Nephron progenitor cell (in vitro differentiated cells): ENCODE measurements at regions not wholly inside any gene's neighbourhood (a gene's known extent, or its start where the extent isn't known, plus 50 kb on each side); places are given as distances from the start of the nearest gene placed in this dataset.

Experiments
- DNase-seq: peaks from one replicate; pipeline ENCODE4 v3.0.0; 2021
- H3K27ac Mint-ChIP-seq: 2 replicates; pipeline ENCODE4 v1.8.0; 2021; ENCODE audit warnings: mild to moderate bottlenecking, moderate library complexity, mixed read lengths
- H3K27me3 Mint-ChIP-seq: 2 replicates; pipeline ENCODE4 v1.8.0; 2021; ENCODE audit warnings: mild to moderate bottlenecking, low read depth, mixed read lengths; ENCODE audit not compliant: poor library complexity
- H3K36me3 Mint-ChIP-seq: 2 replicates; pipeline ENCODE4 v1.8.0; 2021; ENCODE audit warnings: low read depth, mixed read lengths
- H3K4me1 Mint-ChIP-seq: 2 replicates; pipeline ENCODE4 v1.8.0; 2021; ENCODE audit warnings: mixed read lengths
- H3K4me3 Mint-ChIP-seq: 2 replicates; pipeline ENCODE4 v1.8.0; 2021; ENCODE audit warnings: mild to moderate bottlenecking, moderate library complexity, mixed read lengths
- H3K9me3 Mint-ChIP-seq: 2 replicates; pipeline ENCODE4 v1.8.0; 2021; ENCODE audit warnings: mild to moderate bottlenecking, moderate library complexity, mixed read lengths
- TF ChIP-seq, protein P1 (sequence below): fragments of 200-600 bp; sonication (generic); IDR thresholded peaks from 2 replicates; pipeline ENCODE4 v1.5.0; 2021; ENCODE audit warnings: antibody characterized with exemption

GRCh38 chr1:60636946-60637345, 445.4 kb upstream of the NFIA start:
- Mint-ChIP-seq H3K27ac (no peak overlapping the region), H3K27me3 (no peaks in the 10 kb centered on the region), H3K9me3 (no peaks in the 10 kb centered on the region), H3K4me1 (no peaks in the 10 kb centered on the region), H3K36me3 (no peaks in the 10 kb centered on the region), H3K4me3 (no peak overlapping the region)
- no peak for DNase-seq
- TF ChIP-seq, protein P1, sequence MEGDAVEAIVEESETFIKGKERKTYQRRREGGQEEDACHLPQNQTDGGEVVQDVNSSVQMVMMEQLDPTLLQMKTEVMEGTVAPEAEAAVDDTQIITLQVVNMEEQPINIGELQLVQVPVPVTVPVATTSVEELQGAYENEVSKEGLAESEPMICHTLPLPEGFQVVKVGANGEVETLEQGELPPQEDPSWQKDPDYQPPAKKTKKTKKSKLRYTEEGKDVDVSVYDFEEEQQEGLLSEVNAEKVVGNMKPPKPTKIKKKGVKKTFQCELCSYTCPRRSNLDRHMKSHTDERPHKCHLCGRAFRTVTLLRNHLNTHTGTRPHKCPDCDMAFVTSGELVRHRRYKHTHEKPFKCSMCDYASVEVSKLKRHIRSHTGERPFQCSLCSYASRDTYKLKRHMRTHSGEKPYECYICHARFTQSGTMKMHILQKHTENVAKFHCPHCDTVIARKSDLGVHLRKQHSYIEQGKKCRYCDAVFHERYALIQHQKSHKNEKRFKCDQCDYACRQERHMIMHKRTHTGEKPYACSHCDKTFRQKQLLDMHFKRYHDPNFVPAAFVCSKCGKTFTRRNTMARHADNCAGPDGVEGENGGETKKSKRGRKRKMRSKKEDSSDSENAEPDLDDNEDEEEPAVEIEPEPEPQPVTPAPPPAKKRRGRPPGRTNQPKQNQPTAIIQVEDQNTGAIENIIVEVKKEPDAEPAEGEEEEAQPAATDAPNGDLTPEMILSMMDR: no peak

DNA sequence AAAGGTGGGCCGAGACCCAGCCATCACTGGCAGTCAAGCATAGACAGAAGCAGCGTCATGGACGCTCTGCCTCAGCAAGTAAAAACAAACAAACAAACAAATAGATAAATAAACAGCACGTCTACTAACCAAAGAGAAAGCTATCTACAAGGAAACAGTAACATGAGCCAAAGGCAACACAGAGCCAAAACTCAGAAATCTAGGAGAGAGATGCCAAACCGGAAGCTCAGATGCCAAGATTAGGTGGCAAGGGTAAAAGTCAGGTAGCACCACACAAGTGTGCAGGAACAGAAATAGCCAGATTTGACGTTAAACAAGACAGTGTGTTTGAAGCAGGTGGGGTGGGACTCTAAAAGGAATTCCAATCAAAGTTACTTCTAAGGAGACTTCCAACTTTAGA, 448.3 kb upstream of the NFIA start:
- no peaks in the 10 kb centered on the region for H3K36me3 Mint-ChIP-seq
- TF ChIP-seq, protein P1: no peak
- no peak for DNase-seq
- no peak overlapping the region for H3K4me3 Mint-ChIP-seq
- no peaks in the 10 kb centered on the region for H3K27me3 Mint-ChIP-seq
- no peaks in the 10 kb centered on the region for H3K4me1 Mint-ChIP-seq
- no peak overlapping the region for H3K27ac Mint-ChIP-seq
- H3K9me3 Mint-ChIP-seq: no peaks in the 10 kb centered on the region

DNA sequence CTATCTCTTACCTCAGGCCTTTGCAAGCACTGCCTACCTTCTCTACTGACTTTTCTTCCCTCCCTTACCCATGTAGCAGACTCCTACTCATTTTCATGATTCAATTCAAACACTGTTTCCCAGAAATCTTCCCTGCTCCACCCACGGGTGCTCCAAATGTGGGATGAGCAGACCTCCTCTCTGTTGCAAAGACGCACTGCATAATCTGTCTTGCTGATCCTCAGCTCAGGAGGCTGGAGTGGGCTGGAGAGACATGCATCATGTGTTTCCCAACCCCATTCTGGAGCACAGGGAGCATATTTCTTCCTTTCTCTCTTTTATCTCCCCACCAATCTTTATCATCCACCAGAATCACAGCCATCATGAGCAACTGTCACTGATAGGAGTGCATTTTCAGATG, 459.9 kb upstream of the NFIA start:
- H3K27ac Mint-ChIP-seq: no peak overlapping the region
- no peak overlapping the region for H3K4me3 Mint-ChIP-seq
- H3K27me3 Mint-ChIP-seq: peaks cover 5% of the 10 kb centered on the region

DNA sequence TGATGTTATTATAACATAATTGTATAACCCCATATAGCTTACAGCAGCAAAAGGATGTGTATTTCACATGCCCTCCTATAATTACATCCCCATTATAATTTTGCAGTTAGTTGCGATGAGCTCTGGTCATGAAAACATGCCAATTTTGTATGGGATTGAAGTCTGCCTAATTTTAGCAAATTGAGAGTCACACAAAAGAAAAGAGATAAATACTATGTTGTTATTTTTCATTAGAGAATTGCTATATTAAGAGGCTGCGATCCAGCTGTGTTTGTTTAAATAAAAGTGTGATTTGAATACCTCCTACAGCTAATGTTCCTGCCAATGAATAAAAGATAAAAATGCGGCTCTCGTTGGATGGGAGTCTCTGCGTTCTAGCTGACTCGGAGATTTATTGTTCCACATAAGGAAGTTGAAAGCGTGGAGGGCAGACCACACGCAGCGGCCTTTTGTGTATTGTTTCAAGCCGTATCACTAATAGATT, 461.0 kb upstream of the NFIA start:
- Mint-ChIP-seq H3K27ac (no peak overlapping the region), H3K9me3 (no peaks in the 10 kb centered on the region), H3K27me3 (peaks cover 5% of the 10 kb centered on the region), H3K36me3 (no peaks in the 10 kb centered on the region), H3K4me3 (no peak overlapping the region), H3K4me1 (peaks cover 10% of the 10 kb centered on the region)
- DNase-seq: no peak
- TF ChIP-seq, protein P1: no peak

More for the DNA sequence above, 459.9 kb upstream of the NFIA start:
- Mint-ChIP-seq H3K4me1 (peaks cover 10% of the 10 kb centered on the region), H3K36me3 (no peaks in the 10 kb centered on the region), H3K9me3 (no peaks in the 10 kb centered on the region)
- TF ChIP-seq, protein P1: no peak
- DNase-seq: no peak

- DNase-seq: no peak
- Mint-ChIP-seq H3K4me1 (peaks cover 10% of the 10 kb centered on the region), H3K27me3 (peaks cover 5% of the 10 kb centered on the region), H3K27ac (no peak overlapping the region), H3K36me3 (no peaks in the 10 kb centered on the region), H3K4me3 (no peak overlapping the region), H3K9me3 (no peaks in the 10 kb centered on the region)
- TF ChIP-seq, protein P1: no peak
Measured at GRCh38 chr1:60620087-60620486, 462.3 kb upstream of the NFIA start.

- Mint-ChIP-seq H3K27me3 (peaks cover 5% of the 10 kb centered on the region), H3K36me3 (no peaks in the 10 kb centered on the region), H3K27ac (no peak overlapping the region), H3K4me3 (no peak overlapping the region), H3K4me1 (peaks cover 10% of the 10 kb centered on the region), H3K9me3 (no peaks in the 10 kb centered on the region)
- TF ChIP-seq, protein P1: no peak
- no peak for DNase-seq
Measured at GRCh38 chr1:60619581-60619980, 462.8 kb upstream of the NFIA start.
